Liver (tissue), 8 donors: ENCODE measurements at regions not wholly inside any gene's neighbourhood (a gene's known extent, or its start where the extent isn't known, plus 50 kb on each side); places are given as distances from the start of the nearest gene placed in this dataset.
A peak's percentile ranks its signal among the peaks of the same experiment; 100 is the strongest.

Source experiments
- DNase-seq: peaks from one replicate; pipeline ENCODE4 v3.0.0-alpha.2; 2017; ENCODE audit warnings: low spot score
- H3K27ac ChIP-seq, 2 donors: one replicate each; pipeline ENCODE4 v1.7.0; 2013; ENCODE audit warnings: inconsistent platforms in 2 of 2, low read length in 2 of 2, control low read depth in 1 of 2, low read depth in 1 of 2, mild to moderate bottlenecking in 1 of 2
- H3K27me3 ChIP-seq, 4 donors: one replicate each; pipeline versions ENCODE4 v1.6.1 to v1.7.0; 2013; ENCODE audit warnings: low read length in 3 of 4, inconsistent platforms in 1 of 4, mild to moderate bottlenecking in 1 of 4, moderate library complexity in 1 of 4; ENCODE audit not compliant: control insufficient read depth in 4 of 4, insufficient read depth in 4 of 4
- H3K36me3 ChIP-seq, 4 donors: one replicate each; pipeline versions ENCODE4 v1.6.1 to v1.7.0; 2013; ENCODE audit warnings: low read length in 3 of 4, mild to moderate bottlenecking in 3 of 4, low read depth in 1 of 4, moderate library complexity in 1 of 4; ENCODE audit not compliant: control insufficient read depth in 4 of 4, insufficient read depth in 3 of 4
- H3K4me1 ChIP-seq, 4 donors: one replicate each; pipeline versions ENCODE4 v1.6.1 to v1.7.0; 2013; ENCODE audit warnings: low read length in 3 of 4, mild to moderate bottlenecking in 3 of 4, moderate library complexity in 1 of 4; ENCODE audit not compliant: control insufficient read depth in 4 of 4, insufficient read depth in 4 of 4
- H3K4me3 ChIP-seq, 3 donors: one replicate each; pipeline versions ENCODE4 v1.6.1 to v1.7.0; 2013; ENCODE audit warnings: low read length in 3 of 3, control low read depth in 1 of 3, low read depth in 1 of 3, mild to moderate bottlenecking in 1 of 3
- H3K9ac ChIP-seq, 2 donors: one replicate each; pipeline ENCODE4 v1.7.0; 2013; ENCODE audit warnings: low read length in 2 of 2, mild to moderate bottlenecking in 2 of 2, moderate library complexity in 2 of 2, control low read depth in 1 of 2, low read depth in 1 of 2
- H3K9me3 ChIP-seq, 4 donors: one replicate each; pipeline versions ENCODE4 v1.6.1 to v1.7.0; 2013; ENCODE audit warnings: low read length in 3 of 4; ENCODE audit not compliant: control insufficient read depth in 4 of 4
- EGR1 ChIP-seq, 2 donors: IDR thresholded peaks; 2 replicates each; pipeline ENCODE4 v1.6.1; 2016 to 2018; ENCODE audit warnings: antibody characterized with exemption in 2 of 2, low read depth in 2 of 2
- FOXA2 ChIP-seq: IDR thresholded peaks from 2 replicates; pipeline ENCODE4 v1.6.1; 2016; ENCODE audit warnings: antibody characterized with exemption
- GABPA ChIP-seq, 2 donors: IDR thresholded peaks in 1 of 2; conservative IDR thresholded peaks in 1 of 2; 2 replicates each; pipeline ENCODE4 v1.6.1; 2016; ENCODE audit warnings: antibody characterized with exemption in 2 of 2, mild to moderate bottlenecking in 1 of 2, moderate library complexity in 1 of 2
- HNF4A ChIP-seq, 2 donors: conservative IDR thresholded peaks; 2 replicates each; pipeline ENCODE4 v1.6.1; 2016; ENCODE audit warnings: antibody characterized with exemption in 2 of 2, mild to moderate bottlenecking in 2 of 2
- HNF4G ChIP-seq: IDR thresholded peaks from 2 replicates; pipeline ENCODE4 v1.6.1; 2016; ENCODE audit warnings: antibody characterized with exemption
- JUND ChIP-seq, 2 donors: IDR thresholded peaks; 2 replicates each; pipeline ENCODE4 v1.6.1; 2016; ENCODE audit warnings: antibody characterized with exemption in 2 of 2
- NR2F2 ChIP-seq: IDR thresholded peaks from 2 replicates; pipeline ENCODE4 v1.6.1; 2016; ENCODE audit warnings: antibody characterized with exemption
- RAD21 ChIP-seq, 2 donors: IDR thresholded peaks; 2 replicates each; pipeline ENCODE4 v1.6.1; 2016; ENCODE audit warnings: antibody characterized with exemption in 2 of 2, mild to moderate bottlenecking in 2 of 2
- RXRA ChIP-seq, 2 donors: IDR thresholded peaks; 2 replicates each; pipeline ENCODE4 v1.6.1; 2017 to 2018; ENCODE audit warnings: antibody characterized with exemption in 2 of 2, mild to moderate bottlenecking in 1 of 2
- SP1 ChIP-seq: IDR thresholded peaks from 2 replicates; pipeline ENCODE4 v1.6.1; 2018; ENCODE audit warnings: antibody characterized with exemption, mild to moderate bottlenecking
- YY1 ChIP-seq: IDR thresholded peaks from 2 replicates; pipeline ENCODE4 v1.6.1; 2016; ENCODE audit warnings: antibody characterized with exemption, mild to moderate bottlenecking
- WGBS: extraction: QIAGEN DNeasy Blood & Tissue Kit; methylation state at CpG from one replicate; pipeline ENCODE4 v1.1.7; 2013; 5-methylcytosine and 5-hydroxymethylcytosine counted together
- TF ChIP-seq, protein P1 (sequence below): IDR thresholded peaks from 2 replicates; pipeline ENCODE4 v1.6.1; 2016; ENCODE audit warnings: antibody characterized with exemption
- TF ChIP-seq, protein P2 (sequence below): fragments of 150-350 bp; IDR thresholded peaks from 2 replicates; pipeline ENCODE4 v1.5.1; 2017; ENCODE audit warnings: improper control_type of control experiment, low read depth, low read length; ENCODE audit not compliant: missing input control
- TF ChIP-seq, protein P3 (sequence below): IDR thresholded peaks from 2 replicates; pipeline ENCODE4 v1.6.1; 2016; ENCODE audit warnings: antibody characterized with exemption
- TF ChIP-seq, protein P4 (sequence below): IDR thresholded peaks from 2 replicates; pipeline ENCODE4 v1.6.1; 2016; ENCODE audit warnings: antibody characterized with exemption
- TF ChIP-seq, protein P5 (sequence below): IDR thresholded peaks from 2 replicates; pipeline ENCODE4 v1.6.1; 2016; ENCODE audit warnings: antibody characterized with exemption, mild to moderate bottlenecking
- donor health status: healthy.
- donor health status: healthy.
- donor health status: healthy.
- donor health status: healthy.
- donor health status: healthy.

DNA sequence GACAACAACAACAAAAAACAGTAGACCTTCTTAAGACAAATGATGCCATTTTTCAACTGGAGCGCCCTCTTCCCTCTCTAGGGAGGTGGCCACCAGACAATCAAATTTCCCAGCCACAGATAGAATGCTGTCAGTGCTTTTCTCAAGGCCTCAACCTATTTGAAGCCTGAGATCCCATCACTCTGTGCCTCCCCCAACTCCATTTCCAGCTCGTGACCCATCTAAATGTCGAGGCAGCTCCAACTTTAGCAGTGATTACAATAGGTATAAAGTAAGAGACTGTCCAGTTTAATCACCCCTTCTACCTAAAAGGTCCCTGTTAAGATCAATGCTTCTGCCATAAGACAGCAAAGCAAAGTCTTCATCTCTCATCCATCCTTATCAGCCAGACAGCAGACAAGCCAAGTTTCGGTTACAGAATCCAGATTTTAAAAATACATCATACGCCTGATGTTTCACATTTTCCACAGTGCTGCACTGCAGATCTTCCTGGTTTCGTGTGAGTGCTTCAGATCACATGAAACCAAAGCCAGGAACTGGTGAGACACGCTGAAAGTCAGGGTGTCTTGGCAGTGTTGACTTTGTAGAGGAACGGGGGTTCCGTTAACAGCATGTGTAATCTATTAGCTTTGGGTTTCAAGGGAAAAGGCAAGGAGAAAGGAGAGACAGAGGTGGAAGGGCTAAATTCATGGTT, 447.8 kb downstream of the ENC1 start:
- 84% methylated on average over 9 of the region's 9 CpGs for WGBS
- no peak overlapping the region for H3K27ac ChIP-seq
- no peaks in the 10 kb centered on the region for H3K27me3 ChIP-seq
- H3K4me3 ChIP-seq, result no peak overlapping the region
- no peak for DNase-seq
- peaks cover 0 to 3% (median 0%) of the 10 kb centered on the region in 4 donors for H3K9me3 ChIP-seq
- TF ChIP-seq SP1 (no peak), JUND (IDR thresholded peaks at IDR 0.05) (peak; percentile 41 to 76), FOXA2 (no peak)
- TF ChIP-seq, protein P1, sequence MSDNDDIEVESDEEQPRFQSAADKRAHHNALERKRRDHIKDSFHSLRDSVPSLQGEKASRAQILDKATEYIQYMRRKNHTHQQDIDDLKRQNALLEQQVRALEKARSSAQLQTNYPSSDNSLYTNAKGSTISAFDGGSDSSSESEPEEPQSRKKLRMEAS, result no peak
- TF ChIP-seq, protein P2, sequence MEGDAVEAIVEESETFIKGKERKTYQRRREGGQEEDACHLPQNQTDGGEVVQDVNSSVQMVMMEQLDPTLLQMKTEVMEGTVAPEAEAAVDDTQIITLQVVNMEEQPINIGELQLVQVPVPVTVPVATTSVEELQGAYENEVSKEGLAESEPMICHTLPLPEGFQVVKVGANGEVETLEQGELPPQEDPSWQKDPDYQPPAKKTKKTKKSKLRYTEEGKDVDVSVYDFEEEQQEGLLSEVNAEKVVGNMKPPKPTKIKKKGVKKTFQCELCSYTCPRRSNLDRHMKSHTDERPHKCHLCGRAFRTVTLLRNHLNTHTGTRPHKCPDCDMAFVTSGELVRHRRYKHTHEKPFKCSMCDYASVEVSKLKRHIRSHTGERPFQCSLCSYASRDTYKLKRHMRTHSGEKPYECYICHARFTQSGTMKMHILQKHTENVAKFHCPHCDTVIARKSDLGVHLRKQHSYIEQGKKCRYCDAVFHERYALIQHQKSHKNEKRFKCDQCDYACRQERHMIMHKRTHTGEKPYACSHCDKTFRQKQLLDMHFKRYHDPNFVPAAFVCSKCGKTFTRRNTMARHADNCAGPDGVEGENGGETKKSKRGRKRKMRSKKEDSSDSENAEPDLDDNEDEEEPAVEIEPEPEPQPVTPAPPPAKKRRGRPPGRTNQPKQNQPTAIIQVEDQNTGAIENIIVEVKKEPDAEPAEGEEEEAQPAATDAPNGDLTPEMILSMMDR, result no peak
- no peak overlapping the region for H3K9ac ChIP-seq
- no peaks in the 10 kb centered on the region for H3K4me1 ChIP-seq
- no peaks in the 10 kb centered on the region for H3K36me3 ChIP-seq

DNA sequence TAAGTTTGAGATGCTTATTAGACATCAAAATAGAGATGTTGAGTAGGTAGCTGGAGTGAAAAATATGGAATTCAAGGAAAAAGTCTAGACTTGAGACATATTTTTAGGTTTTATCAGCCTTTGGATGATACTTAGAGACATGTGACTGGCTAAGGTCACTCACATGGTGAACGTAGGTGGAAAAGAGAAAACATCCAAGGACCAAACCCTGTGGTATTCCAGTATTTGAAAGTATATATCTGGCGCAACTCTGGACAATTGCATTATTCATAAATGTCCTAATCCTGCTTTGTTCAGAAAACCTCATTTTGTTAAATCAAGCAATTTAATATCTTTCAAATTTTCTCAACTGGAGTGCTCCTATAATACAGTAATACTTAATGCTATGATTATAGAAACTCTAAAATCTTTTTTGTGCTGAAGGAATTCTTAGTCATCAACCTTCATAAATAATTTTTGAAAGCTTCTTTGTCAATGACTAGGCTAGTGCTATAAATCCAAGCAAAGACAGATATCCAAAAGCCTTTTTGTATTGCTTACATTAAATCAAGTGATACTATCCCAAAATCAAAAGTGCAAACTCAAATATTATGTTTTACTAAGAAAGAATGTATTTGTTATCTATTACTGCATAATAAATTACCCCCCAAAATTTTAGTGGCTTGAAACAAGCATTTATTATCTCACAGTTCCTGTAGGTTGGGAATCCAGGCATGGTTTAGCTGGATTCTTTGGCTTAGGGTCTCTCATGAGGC, 452.0 kb downstream of the ENC1 start:
- Histone ChIP-seq H3K4me3 (no peak overlapping the region), H3K27me3 (no peaks in the 10 kb centered on the region), H3K9me3 (no peaks in the 10 kb centered on the region), H3K9ac (no peak overlapping the region), H3K4me1 (no peaks in the 10 kb centered on the region), H3K36me3 (no peaks in the 10 kb centered on the region), H3K27ac (no peak overlapping the region)
- DNase-seq, result no peak
- WGBS, result 86% methylated on average over 2 of the region's 2 CpGs
- TF ChIP-seq JUND (IDR thresholded peaks at IDR 0.05) (no peak), NR2F2 (no peak), RAD21 (IDR thresholded peaks at IDR 0.05) (no peak), EGR1 (IDR thresholded peaks at IDR 0.05; ENCODE audit: low read depth in 2 of 2) (no peak)

DNA sequence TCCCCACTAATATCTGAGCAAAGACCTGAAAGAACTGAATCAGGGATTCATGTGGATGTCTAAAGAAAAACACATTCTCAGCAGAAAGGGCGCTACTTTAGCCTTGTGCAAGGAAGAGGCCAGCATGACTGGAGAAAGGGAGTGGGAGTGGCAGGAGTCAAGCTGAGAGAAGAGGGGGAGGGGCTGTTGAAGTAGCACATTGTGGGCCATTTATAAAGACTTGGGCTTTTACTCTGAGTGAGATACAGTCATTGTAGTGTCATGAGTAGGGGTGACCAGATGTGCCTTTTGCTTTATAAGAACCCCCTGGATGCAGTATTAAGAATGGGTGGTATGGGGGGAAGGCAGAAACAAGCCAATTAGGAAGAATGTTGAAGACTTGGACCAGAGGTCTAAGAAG, 452.8 kb downstream of the ENC1 start:
- DNase-seq, result no peak
- H3K4me3 ChIP-seq, result no peak overlapping the region
- no peak overlapping the region for H3K9ac ChIP-seq
- H3K4me1 ChIP-seq, result no peaks in the 10 kb centered on the region
- H3K36me3 ChIP-seq, result no peaks in the 10 kb centered on the region
- TF ChIP-seq, protein P3, sequence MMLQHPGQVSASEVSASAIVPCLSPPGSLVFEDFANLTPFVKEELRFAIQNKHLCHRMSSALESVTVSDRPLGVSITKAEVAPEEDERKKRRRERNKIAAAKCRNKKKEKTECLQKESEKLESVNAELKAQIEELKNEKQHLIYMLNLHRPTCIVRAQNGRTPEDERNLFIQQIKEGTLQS, result no peak
- TF ChIP-seq RXRA (IDR thresholded peaks at IDR 0.05) (no peak), HNF4A (conservative IDR thresholded peaks at IDR 0.05) (no peak), NR2F2 (no peak), EGR1 (IDR thresholded peaks at IDR 0.05; ENCODE audit: low read depth in 2 of 2) (no peak), HNF4G (no peak), YY1 (no peak), JUND (IDR thresholded peaks at IDR 0.05) (no peak), RAD21 (IDR thresholded peaks at IDR 0.05) (no peak), GABPA (IDR thresholded peaks at IDR 0.05 in 1 of 2, conservative IDR thresholded peaks at IDR 0.05 in 1 of 2) (no peak), SP1 (no peak)
- TF ChIP-seq, protein P2, result no peak
- TF ChIP-seq, protein P4, sequence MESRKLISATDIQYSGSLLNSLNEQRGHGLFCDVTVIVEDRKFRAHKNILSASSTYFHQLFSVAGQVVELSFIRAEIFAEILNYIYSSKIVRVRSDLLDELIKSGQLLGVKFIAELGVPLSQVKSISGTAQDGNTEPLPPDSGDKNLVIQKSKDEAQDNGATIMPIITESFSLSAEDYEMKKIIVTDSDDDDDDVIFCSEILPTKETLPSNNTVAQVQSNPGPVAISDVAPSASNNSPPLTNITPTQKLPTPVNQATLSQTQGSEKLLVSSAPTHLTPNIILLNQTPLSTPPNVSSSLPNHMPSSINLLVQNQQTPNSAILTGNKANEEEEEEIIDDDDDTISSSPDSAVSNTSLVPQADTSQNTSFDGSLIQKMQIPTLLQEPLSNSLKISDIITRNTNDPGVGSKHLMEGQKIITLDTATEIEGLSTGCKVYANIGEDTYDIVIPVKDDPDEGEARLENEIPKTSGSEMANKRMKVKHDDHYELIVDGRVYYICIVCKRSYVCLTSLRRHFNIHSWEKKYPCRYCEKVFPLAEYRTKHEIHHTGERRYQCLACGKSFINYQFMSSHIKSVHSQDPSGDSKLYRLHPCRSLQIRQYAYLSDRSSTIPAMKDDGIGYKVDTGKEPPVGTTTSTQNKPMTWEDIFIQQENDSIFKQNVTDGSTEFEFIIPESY, result no peak
- TF ChIP-seq, protein P5, sequence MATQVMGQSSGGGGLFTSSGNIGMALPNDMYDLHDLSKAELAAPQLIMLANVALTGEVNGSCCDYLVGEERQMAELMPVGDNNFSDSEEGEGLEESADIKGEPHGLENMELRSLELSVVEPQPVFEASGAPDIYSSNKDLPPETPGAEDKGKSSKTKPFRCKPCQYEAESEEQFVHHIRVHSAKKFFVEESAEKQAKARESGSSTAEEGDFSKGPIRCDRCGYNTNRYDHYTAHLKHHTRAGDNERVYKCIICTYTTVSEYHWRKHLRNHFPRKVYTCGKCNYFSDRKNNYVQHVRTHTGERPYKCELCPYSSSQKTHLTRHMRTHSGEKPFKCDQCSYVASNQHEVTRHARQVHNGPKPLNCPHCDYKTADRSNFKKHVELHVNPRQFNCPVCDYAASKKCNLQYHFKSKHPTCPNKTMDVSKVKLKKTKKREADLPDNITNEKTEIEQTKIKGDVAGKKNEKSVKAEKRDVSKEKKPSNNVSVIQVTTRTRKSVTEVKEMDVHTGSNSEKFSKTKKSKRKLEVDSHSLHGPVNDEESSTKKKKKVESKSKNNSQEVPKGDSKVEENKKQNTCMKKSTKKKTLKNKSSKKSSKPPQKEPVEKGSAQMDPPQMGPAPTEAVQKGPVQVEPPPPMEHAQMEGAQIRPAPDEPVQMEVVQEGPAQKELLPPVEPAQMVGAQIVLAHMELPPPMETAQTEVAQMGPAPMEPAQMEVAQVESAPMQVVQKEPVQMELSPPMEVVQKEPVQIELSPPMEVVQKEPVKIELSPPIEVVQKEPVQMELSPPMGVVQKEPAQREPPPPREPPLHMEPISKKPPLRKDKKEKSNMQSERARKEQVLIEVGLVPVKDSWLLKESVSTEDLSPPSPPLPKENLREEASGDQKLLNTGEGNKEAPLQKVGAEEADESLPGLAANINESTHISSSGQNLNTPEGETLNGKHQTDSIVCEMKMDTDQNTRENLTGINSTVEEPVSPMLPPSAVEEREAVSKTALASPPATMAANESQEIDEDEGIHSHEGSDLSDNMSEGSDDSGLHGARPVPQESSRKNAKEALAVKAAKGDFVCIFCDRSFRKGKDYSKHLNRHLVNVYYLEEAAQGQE, result no peak
- H3K27me3 ChIP-seq, result no peaks in the 10 kb centered on the region
- no peaks in the 10 kb centered on the region for H3K9me3 ChIP-seq
- WGBS, result 88% methylated on average over 1 of the region's 1 CpG
- no peak overlapping the region for H3K27ac ChIP-seq
